Fibroblast of the conjunctiva (primary cell): ENCODE measurements at regions not wholly inside any gene's neighbourhood (a gene's known extent, or its start where the extent isn't known, plus 50 kb on each side); places are given as distances from the start of the nearest gene placed in this dataset.
A peak's percentile ranks its signal among the peaks of the same experiment; 100 is the strongest.
"Not testable (repeated sequence)": the region's sequence is repeated elsewhere in the genome, so short reads cannot be mapped to it uniquely, and the experiment has no call there.

Source experiments
- DNase-seq: peaks from one replicate; pipeline ENCODE4 v3.0.0-alpha.2; 2010; ENCODE audit warnings: low read depth

GRCh38 chr3:75445234-75445633 is 218.9 kb upstream of the FRG2C start:
- DNase-seq, result not testable (repeated sequence)

- not testable (repeated sequence) for DNase-seq
Observed at GRCh38 chr3:75446948-75447347, 217.2 kb upstream of the FRG2C start.

- DNase-seq, result not testable (repeated sequence)
Observed at GRCh38 chr3:75453328-75453727, 210.8 kb upstream of the FRG2C start.

- not testable (repeated sequence) for DNase-seq
Observed at GRCh38 chr3:75453839-75454238, 210.3 kb upstream of the FRG2C start.

- DNase-seq, result not testable (repeated sequence)
Observed at GRCh38 chr3:75474530-75474929, 189.6 kb upstream of the FRG2C start.

- DNase-seq, result not testable (repeated sequence)
Observed at GRCh38 chr3:75496600-75496999, 167.5 kb upstream of the FRG2C start.

GRCh38 chr3:75500357-75500756 is 163.8 kb upstream of the FRG2C start:
- DNase-seq, result not testable (repeated sequence)

- not testable (repeated sequence) for DNase-seq
Observed at GRCh38 chr3:75502171-75502570, 162.0 kb upstream of the FRG2C start.

- not testable (repeated sequence) for DNase-seq
Observed at GRCh38 chr3:75502769-75503756, 161.1 kb upstream of the FRG2C start.

GRCh38 chr3:75506603-75507002 is 157.5 kb upstream of the FRG2C start:
- no peak for DNase-seq

- not testable (repeated sequence) for DNase-seq
Observed at GRCh38 chr3:75507956-75508355, 156.2 kb upstream of the FRG2C start.

GRCh38 chr3:75527657-75528056 is 136.5 kb upstream of the FRG2C start:
- DNase-seq, result not testable (repeated sequence)

- peak; percentile 0 for DNase-seq
Observed at GRCh38 chr3:75552095-75552494, 112.0 kb upstream of the FRG2C start.

- not testable (repeated sequence) for DNase-seq
Observed at GRCh38 chr3:75564427-75564826, 99.7 kb upstream of the FRG2C start.

GRCh38 chr3:75572303-75572702 is 91.8 kb upstream of the FRG2C start:
- not testable (repeated sequence) for DNase-seq

GRCh38 chr3:75579091-75579490 is 85.0 kb upstream of the FRG2C start:
- DNase-seq, result not testable (repeated sequence)

- DNase-seq, result not testable (repeated sequence)
Observed at GRCh38 chr3:75579536-75579935, 84.6 kb upstream of the FRG2C start.

- DNase-seq, result not testable (repeated sequence)
Observed at GRCh38 chr3:75579981-75580782, 83.9 kb upstream of the FRG2C start.

- not testable (repeated sequence) for DNase-seq
Observed at GRCh38 chr3:75582536-75582935, 81.6 kb upstream of the FRG2C start.

- not testable (repeated sequence) for DNase-seq
Observed at GRCh38 chr3:75583116-75583515, 81.0 kb upstream of the FRG2C start.

GRCh38 chr3:75587695-75588094 is 76.4 kb upstream of the FRG2C start:
- not testable (repeated sequence) for DNase-seq

GRCh38 chr3:75590382-75590781 is 73.7 kb upstream of the FRG2C start:
- not testable (repeated sequence) for DNase-seq
